Keratinocyte (primary cell): ENCODE measurements at regions not wholly inside any gene's neighbourhood (a gene's known extent, or its start where the extent isn't known, plus 50 kb on each side); places are given as distances from the start of the nearest gene placed in this dataset.

ENCODE experiments used
- DNase-seq: peaks from one replicate; pipeline ENCODE4 v3.0.0-alpha.2; 2011; ENCODE audit warnings: low read depth, missing footprints, low spot score
- FAIRE-seq: peaks from 2 replicates; lab custom pipeline; 2011; peaks lifted over from hg19 to GRCh38; lab: Jason Lieb, UNC
- H2AFZ ChIP-seq: 2 replicates; pipeline ENCODE4 v1.6.0; 2012; ENCODE audit warnings: low read length, control low read depth, inconsistent platforms; ENCODE audit not compliant: control insufficient read depth
- H3K27ac ChIP-seq: 2 replicates; pipeline ENCODE4 v1.5.1; 2011; ENCODE audit warnings: low read length; ENCODE audit not compliant: control insufficient read depth, insufficient read depth
- H3K27me3 ChIP-seq: 3 replicates; pipeline ENCODE4 v1.6.0; 2011; ENCODE audit warnings: low read length; ENCODE audit not compliant: control insufficient read depth, insufficient read depth; ENCODE audit errors: extremely low read depth
- H3K36me3 ChIP-seq, 2 experiments: 2 replicates in 1 of 2; 3 replicates in 1 of 2; pipeline ENCODE4 v1.5.1; 2011; ENCODE audit warnings: low read length in 2 of 2, mild to moderate bottlenecking in 1 of 2; ENCODE audit not compliant: control insufficient read depth in 2 of 2, insufficient read depth in 2 of 2; ENCODE audit errors: extremely low read depth in 1 of 2
- H3K4me1 ChIP-seq: 3 replicates; pipeline ENCODE4 v1.5.1; 2011; ENCODE audit warnings: low read length; ENCODE audit not compliant: control insufficient read depth, insufficient read depth; ENCODE audit errors: extremely low read depth
- H3K4me2 ChIP-seq: 3 replicates; pipeline ENCODE4 v1.6.0; 2011; ENCODE audit warnings: low read depth, low read length; ENCODE audit not compliant: control insufficient read depth, insufficient read depth; ENCODE audit errors: extremely low read depth
- H3K4me3 ChIP-seq, 3 experiments: fragments of 200-600 bp in 1 of 3; sonication (generic) in 1 of 3; 2 replicates in 2 of 3; 3 replicates in 1 of 3; pipeline ENCODE4 v1.5.1; 2011 to 2016; ENCODE audit warnings: low read length in 3 of 3, mild to moderate bottlenecking in 3 of 3, control low read depth in 2 of 3, inconsistent platforms in 1 of 3, low read depth in 1 of 3, mixed read lengths in 1 of 3, mixed run types in 1 of 3, moderate library complexity in 1 of 3; ENCODE audit not compliant: control insufficient read depth in 2 of 3, insufficient read depth in 2 of 3; ENCODE audit errors: extremely low read depth in 1 of 3
- H3K79me2 ChIP-seq: 2 replicates; pipeline ENCODE4 v1.6.0; 2012; ENCODE audit warnings: low read length; ENCODE audit not compliant: control insufficient read depth, insufficient read depth
- H3K9ac ChIP-seq: 3 replicates; pipeline ENCODE4 v1.6.0; 2011; ENCODE audit warnings: low read length; ENCODE audit not compliant: control insufficient read depth, insufficient read depth; ENCODE audit errors: extremely low read depth
- H3K9me1 ChIP-seq: 3 replicates; pipeline ENCODE4 v1.6.0; 2011; ENCODE audit warnings: low read length; ENCODE audit not compliant: control insufficient read depth, insufficient read depth; ENCODE audit errors: extremely low read depth
- H3K9me3 ChIP-seq: 2 replicates; pipeline ENCODE4 v1.5.1; 2012; ENCODE audit warnings: low read depth, low read length; ENCODE audit not compliant: control insufficient read depth
- H4K20me1 ChIP-seq: 3 replicates; pipeline ENCODE4 v1.6.0; 2011; ENCODE audit warnings: low read length; ENCODE audit not compliant: control insufficient read depth, insufficient read depth; ENCODE audit errors: extremely low read depth
- CTCF ChIP-seq, 3 experiments: IDR thresholded peaks in 1 of 3; conservative IDR thresholded peaks in 1 of 3; optimal IDR thresholded peaks in 1 of 3; 2 replicates in 2 of 3; 3 replicates in 1 of 3; pipeline versions ENCODE3 to v1.5.1; 2011; ENCODE audit warnings: low read length in 3 of 3, mild to moderate bottlenecking in 3 of 3, moderate library complexity in 2 of 3, control low read depth in 1 of 3, inconsistent platforms in 1 of 3; ENCODE audit not compliant: insufficient read depth in 2 of 3; ENCODE audit errors: extremely low read depth in 1 of 3
- EZH2 ChIP-seq: IDR thresholded peaks from one replicate; pipeline ENCODE4 v1.6.1; 2012; ENCODE audit warnings: inconsistent platforms, mild to moderate bottlenecking, low read length, moderate library complexity
- dilution Hi-C: fragments of 300-500 bp; cut with MboI; formaldehyde crosslinking; loops from one replicate; pipeline ENCODE4 v1.7.0; 2020; ENCODE audit warnings: low sequenced_read_pairs; ENCODE audit not compliant: extremely low pct_ligation_motif_present

- no peak overlapping the region for H3K4me3 ChIP-seq
- no peaks in the 10 kb centered on the region for H4K20me1 ChIP-seq
- dilution Hi-C loops, result no loop called here
- H3K27ac ChIP-seq, result no peak overlapping the region
- H3K27me3 ChIP-seq, result peaks cover 22% of the 10 kb centered on the region
- H3K4me2 ChIP-seq, result no peak overlapping the region
- no peaks in the 10 kb centered on the region for H3K9me1 ChIP-seq
- no peak overlapping the region for H2AFZ ChIP-seq
- FAIRE-seq (no peak), DNase-seq (no peak)
- TF ChIP-seq CTCF (optimal IDR thresholded peaks at IDR 0.05 in 1 of 3, IDR thresholded peaks at IDR 0.05 in 1 of 3, conservative IDR thresholded peaks at IDR 0.05 in 1 of 3; ENCODE audit: extremely low read depth in 1 of 3, insufficient read depth in 2 of 3, low read length in 3 of 3) (no peak), EZH2 (no peak)
- H3K79me2 ChIP-seq, result no peaks in the 10 kb centered on the region
- no peaks in the 10 kb centered on the region for H3K9me3 ChIP-seq
- no peak overlapping the region for H3K9ac ChIP-seq
- H3K4me1 ChIP-seq, result no peaks in the 10 kb centered on the region
- no peaks in the 10 kb centered on the region for H3K36me3 ChIP-seq
Measured at GRCh38 chr2:241999184-241999583, 129.7 kb downstream of the RTP5 start.

- no peak for TF ChIP-seq EZH2
- TF ChIP-seq CTCF (optimal IDR thresholded peaks at IDR 0.05 in 1 of 3, IDR thresholded peaks at IDR 0.05 in 1 of 3, conservative IDR thresholded peaks at IDR 0.05 in 1 of 3; ENCODE audit: extremely low read depth in 1 of 3, insufficient read depth in 2 of 3, low read length in 3 of 3), result no peak
- peaks cover 22% of the 10 kb centered on the region for H3K27me3 ChIP-seq
- no peaks in the 10 kb centered on the region for H3K9me3 ChIP-seq
- DNase-seq (no peak), FAIRE-seq (no peak)
- dilution Hi-C loops, result no loop called here
- no peaks in the 10 kb centered on the region for H3K79me2 ChIP-seq
- no peak overlapping the region for H3K4me2 ChIP-seq
- H3K36me3 ChIP-seq, result no peaks in the 10 kb centered on the region
- H3K4me1 ChIP-seq, result no peaks in the 10 kb centered on the region
- H3K27ac ChIP-seq, result no peak overlapping the region
- H3K9ac ChIP-seq, result no peak overlapping the region
- no peaks in the 10 kb centered on the region for H3K9me1 ChIP-seq
- no peaks in the 10 kb centered on the region for H4K20me1 ChIP-seq
- H2AFZ ChIP-seq, result no peak overlapping the region
- no peak overlapping the region for H3K4me3 ChIP-seq
Measured at GRCh38 chr2:242001853-242002252, 132.3 kb downstream of the RTP5 start.
